Left ventricle myocardium inferior (tissue), 1 donor: ENCODE measurements at regions not wholly inside any gene's neighbourhood (a gene's known extent, or its start where the extent isn't known, plus 50 kb on each side); places are given as distances from the start of the nearest gene placed in this dataset.

Experiments used
- DNase-seq: peaks from one replicate; pipeline ENCODE4 v3.0.0-alpha.2; 2020
- H3K27ac ChIP-seq: fragments of 200-600 bp; replicated peaks from 2 replicates; pipeline ENCODE4 v1.8.0; 2021
- H3K27me3 ChIP-seq: fragments of 200-600 bp; 2 replicates; pipeline ENCODE4 v1.8.0; 2021; ENCODE audit warnings: low read depth
- H3K36me3 ChIP-seq: fragments of 200-600 bp; 2 replicates; pipeline ENCODE4 v1.8.0; 2021
- H3K4me1 ChIP-seq: fragments of 200-600 bp; 2 replicates; pipeline ENCODE4 v1.8.0; 2021
- H3K4me3 ChIP-seq: fragments of 200-600 bp; 2 replicates; pipeline ENCODE4 v1.8.0; 2021; ENCODE audit warnings: mild to moderate bottlenecking, moderate library complexity
- H3K9me3 ChIP-seq: fragments of 200-600 bp; replicated peaks from 2 replicates; pipeline ENCODE4 v1.8.0; 2021
- CTCF ChIP-seq: fragments of 200-600 bp; IDR thresholded peaks from 2 replicates; pipeline ENCODE4 v1.8.0; 2021; ENCODE audit warnings: antibody characterized with exemption, mild to moderate bottlenecking, borderline replicate concordance
- intact Hi-C: fragments of 100-400 bp; cut with micrococcal nuclease; formaldehyde crosslinking; loops from one replicate; pipeline ENCODE4 v1.11.0; 2022
- donor health status: DM: no; HTN: yes; CAD: no; lungs with severe emphysema.

GRCh38 chr1:56171670-56172069 lies 407.7 kb downstream of the PLPP3 start:
- TF ChIP-seq CTCF, result no peak
- no peaks in the 10 kb centered on the region for H3K9me3 ChIP-seq
- H3K27me3 ChIP-seq, result no peaks in the 10 kb centered on the region
- no peak overlapping the region for H3K27ac ChIP-seq
- H3K36me3 ChIP-seq, result no peaks in the 10 kb centered on the region
- H3K4me1 ChIP-seq, result peaks cover 8% of the 10 kb centered on the region
- intact Hi-C loops, result no loop called here
- no peak overlapping the region for H3K4me3 ChIP-seq
- no peak for DNase-seq

- DNase-seq, result no peak
- H3K27ac ChIP-seq, result no peak overlapping the region
- no peak overlapping the region for H3K4me3 ChIP-seq
- no peaks in the 10 kb centered on the region for H3K36me3 ChIP-seq
- H3K9me3 ChIP-seq, result no peaks in the 10 kb centered on the region
- H3K27me3 ChIP-seq, result no peaks in the 10 kb centered on the region
- intact Hi-C loops, result no loop called here
- peaks cover 8% of the 10 kb centered on the region for H3K4me1 ChIP-seq
- TF ChIP-seq CTCF, result no peak
Observed at GRCh38 chr1:56170784-56171320, 408.5 kb downstream of the PLPP3 start.

GRCh38 chr1:56169856-56170255 lies 409.5 kb downstream of the PLPP3 start:
- no peak for TF ChIP-seq CTCF
- Histone ChIP-seq H3K27me3 (no peaks in the 10 kb centered on the region), H3K36me3 (no peaks in the 10 kb centered on the region), H3K9me3 (no peaks in the 10 kb centered on the region), H3K4me1 (peaks cover 8% of the 10 kb centered on the region), H3K27ac (no peak overlapping the region), H3K4me3 (no peak overlapping the region)
- intact Hi-C loops, result no loop called here
- no peak for DNase-seq

- TF ChIP-seq CTCF, result no peak
- H3K4me3 ChIP-seq, result no peak overlapping the region
- H3K9me3 ChIP-seq, result no peaks in the 10 kb centered on the region
- intact Hi-C loops, result no loop called here
- DNase-seq, result no peak
- peaks cover 8% of the 10 kb centered on the region for H3K4me1 ChIP-seq
- no peaks in the 10 kb centered on the region for H3K27me3 ChIP-seq
- H3K36me3 ChIP-seq, result no peaks in the 10 kb centered on the region
- H3K27ac ChIP-seq, result no peak overlapping the region
Observed at GRCh38 chr1:56168176-56168575, 411.2 kb downstream of the PLPP3 start.

- Histone ChIP-seq H3K36me3 (no peaks in the 10 kb centered on the region), H3K9me3 (no peaks in the 10 kb centered on the region), H3K4me1 (peaks cover 8% of the 10 kb centered on the region), H3K27me3 (no peaks in the 10 kb centered on the region), H3K27ac (no peak overlapping the region), H3K4me3 (no peak overlapping the region)
- intact Hi-C loops, result no loop called here
- no peak for TF ChIP-seq CTCF
- no peak for DNase-seq
Observed at GRCh38 chr1:56167596-56167995, 411.8 kb downstream of the PLPP3 start.
